VCaP (cell line): ENCODE measurements at regions not wholly inside any gene's neighbourhood (a gene's known extent, or its start where the extent isn't known, plus 50 kb on each side); places are given as distances from the start of the nearest gene placed in this dataset.

Experiments used
- H3K27ac ChIP-seq: fragments of 450-650 bp; 2 replicates; pipeline ENCODE4 v1.5.1; 2017
- TF ChIP-seq, protein P1 (sequence below): fragments of 450-650 bp; conservative IDR thresholded peaks from 2 replicates; pipeline ENCODE4 v1.5.1; 2017; ENCODE audit warnings: mild to moderate bottlenecking, moderate library complexity

DNA sequence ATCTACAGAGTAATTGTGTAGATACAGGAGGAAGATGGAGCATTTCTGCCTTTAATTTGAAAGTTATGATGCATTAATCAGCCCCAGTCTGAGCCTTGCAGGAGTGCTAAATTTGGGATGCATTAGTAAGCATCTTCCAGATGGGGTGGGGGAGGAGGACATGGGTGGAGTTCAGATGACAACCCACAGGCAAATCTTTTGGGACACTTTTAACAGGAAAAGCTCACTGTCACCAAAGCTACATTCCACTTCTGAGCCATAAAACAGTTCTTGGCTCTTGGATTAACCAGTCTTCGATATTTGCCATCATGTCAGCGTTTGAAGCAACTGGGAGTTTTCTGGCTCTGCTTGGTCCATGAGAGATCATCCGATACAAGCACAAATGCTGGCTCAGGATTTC lies 121.1 kb downstream of the CXCL12 start:
- TF ChIP-seq, protein P1, sequence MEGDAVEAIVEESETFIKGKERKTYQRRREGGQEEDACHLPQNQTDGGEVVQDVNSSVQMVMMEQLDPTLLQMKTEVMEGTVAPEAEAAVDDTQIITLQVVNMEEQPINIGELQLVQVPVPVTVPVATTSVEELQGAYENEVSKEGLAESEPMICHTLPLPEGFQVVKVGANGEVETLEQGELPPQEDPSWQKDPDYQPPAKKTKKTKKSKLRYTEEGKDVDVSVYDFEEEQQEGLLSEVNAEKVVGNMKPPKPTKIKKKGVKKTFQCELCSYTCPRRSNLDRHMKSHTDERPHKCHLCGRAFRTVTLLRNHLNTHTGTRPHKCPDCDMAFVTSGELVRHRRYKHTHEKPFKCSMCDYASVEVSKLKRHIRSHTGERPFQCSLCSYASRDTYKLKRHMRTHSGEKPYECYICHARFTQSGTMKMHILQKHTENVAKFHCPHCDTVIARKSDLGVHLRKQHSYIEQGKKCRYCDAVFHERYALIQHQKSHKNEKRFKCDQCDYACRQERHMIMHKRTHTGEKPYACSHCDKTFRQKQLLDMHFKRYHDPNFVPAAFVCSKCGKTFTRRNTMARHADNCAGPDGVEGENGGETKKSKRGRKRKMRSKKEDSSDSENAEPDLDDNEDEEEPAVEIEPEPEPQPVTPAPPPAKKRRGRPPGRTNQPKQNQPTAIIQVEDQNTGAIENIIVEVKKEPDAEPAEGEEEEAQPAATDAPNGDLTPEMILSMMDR, result no peak
- no peak overlapping the region for H3K27ac ChIP-seq

DNA sequence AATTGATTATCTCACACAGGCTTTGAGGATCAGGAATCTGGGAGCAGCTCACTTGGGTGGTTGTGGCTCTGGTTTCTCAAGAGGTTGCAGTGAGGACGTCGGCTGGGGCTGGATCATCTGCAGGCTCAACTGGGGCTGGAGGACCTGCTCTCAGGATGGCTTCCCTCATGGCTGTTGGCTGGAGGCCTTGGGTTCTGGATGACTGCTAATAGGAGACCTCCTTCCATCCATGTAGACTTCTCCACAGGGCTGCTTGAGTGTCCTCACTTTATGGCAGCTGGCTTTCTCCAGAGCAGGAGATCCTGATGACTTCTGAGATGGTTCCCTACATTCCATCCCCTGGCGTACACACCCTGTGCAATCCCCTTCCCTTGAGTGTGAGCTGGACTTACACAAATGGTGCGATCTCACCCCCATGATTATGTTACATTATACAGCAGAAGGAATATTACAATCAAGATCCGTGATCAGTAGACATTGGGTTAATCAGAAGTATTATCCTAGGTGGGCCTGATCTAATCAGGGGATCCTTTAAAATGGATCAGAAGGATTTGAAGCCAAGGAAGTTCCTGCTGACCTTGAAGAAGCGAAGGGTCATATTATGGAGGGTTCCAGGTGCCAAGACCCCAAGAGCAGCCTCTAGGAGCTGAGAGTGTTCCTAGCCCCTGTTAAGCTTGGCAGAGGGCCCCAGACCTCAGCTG lies 122.2 kb downstream of the CXCL12 start:
- TF ChIP-seq, protein P1, result no peak
- no peak overlapping the region for H3K27ac ChIP-seq

DNA sequence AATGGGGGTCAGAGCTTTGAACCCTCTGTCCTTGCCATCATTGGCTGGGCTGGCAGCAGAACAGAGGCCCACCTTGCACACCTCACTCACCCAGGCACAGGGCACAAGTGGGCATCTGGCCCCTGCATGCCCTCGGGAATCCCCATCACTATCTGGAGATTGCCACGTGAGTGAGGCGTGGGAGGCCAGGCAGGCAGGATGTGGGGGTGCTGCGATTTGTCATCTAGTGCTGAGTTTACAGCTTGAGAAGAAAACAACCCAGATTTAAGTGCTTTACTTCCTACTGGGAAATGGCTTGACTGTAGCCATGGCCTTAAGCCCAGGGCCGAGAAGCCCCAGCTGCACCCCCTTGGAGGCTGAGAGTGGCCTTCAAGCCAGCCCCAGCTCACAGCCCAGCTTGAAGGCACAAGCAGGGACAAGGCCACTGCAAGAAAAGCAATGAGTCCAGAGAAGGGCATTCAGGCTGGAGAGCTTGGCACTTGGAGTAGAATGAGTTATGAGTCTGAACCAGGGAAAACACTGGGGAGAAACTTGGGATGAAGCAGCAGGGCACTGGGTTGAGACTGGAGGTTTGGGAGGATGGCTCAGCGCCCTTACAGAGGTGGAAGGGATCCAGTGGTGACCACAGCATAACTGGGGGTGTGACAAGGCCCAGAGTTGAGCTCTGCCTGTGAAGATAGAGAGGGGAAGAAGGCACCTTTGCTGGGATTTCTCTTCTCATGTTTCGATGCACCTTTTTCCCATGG lies 123.0 kb downstream of the CXCL12 start:
- H3K27ac ChIP-seq, result no peak overlapping the region
- TF ChIP-seq, protein P1, result no peak

DNA sequence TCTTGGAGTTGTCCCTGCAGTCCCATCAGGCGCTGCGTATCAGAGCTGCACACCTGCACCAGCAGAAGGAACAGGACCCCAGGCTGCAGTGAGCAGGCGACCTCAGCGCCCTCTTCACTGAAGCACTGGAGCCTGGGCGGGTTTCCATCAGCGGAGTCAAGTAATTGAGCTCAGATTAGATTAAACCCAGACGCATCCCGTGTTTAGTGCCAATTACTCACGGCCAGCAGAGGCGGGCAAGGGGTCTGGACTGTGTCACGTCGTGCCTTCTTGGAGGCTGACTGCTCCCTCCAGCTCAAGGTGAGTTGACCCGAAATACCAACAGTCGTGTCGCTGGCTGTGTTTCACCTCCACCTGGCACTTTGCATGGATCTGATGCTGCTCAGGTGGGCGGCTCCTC lies 123.6 kb downstream of the CXCL12 start:
- TF ChIP-seq, protein P1, result no peak
- no peak overlapping the region for H3K27ac ChIP-seq

DNA sequence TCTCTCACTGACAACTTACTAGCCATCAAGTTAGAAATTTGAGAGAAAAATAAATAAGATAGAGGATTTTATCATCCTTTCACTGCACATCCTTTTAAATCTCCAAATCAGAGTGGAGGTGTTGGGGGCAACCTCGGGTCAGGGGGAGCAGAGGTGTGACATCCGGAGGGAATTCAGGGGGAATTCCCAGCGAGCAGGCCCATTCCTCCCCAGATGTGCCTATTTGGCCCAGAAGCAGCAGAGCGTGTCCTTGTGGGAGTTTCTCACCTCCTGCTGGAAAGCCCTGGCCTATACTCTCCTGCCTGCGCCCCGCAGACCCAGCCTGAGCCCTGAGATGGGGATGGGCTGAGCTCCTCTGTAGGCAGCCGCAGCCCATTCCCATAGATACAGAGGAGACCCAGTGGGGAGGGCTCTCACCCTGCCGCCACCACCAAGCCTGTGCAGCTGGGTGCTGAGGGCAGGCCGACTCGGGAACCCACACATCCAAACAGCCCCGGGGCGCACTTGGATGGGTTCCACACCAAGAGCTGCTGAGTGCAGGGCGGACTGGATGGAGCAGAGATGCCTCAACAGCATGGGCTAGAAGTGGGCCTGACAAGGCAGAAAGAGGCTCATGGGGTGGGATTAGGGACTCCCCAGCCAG lies 124.5 kb downstream of the CXCL12 start:
- no peak overlapping the region for H3K27ac ChIP-seq
- TF ChIP-seq, protein P1, result no peak

DNA sequence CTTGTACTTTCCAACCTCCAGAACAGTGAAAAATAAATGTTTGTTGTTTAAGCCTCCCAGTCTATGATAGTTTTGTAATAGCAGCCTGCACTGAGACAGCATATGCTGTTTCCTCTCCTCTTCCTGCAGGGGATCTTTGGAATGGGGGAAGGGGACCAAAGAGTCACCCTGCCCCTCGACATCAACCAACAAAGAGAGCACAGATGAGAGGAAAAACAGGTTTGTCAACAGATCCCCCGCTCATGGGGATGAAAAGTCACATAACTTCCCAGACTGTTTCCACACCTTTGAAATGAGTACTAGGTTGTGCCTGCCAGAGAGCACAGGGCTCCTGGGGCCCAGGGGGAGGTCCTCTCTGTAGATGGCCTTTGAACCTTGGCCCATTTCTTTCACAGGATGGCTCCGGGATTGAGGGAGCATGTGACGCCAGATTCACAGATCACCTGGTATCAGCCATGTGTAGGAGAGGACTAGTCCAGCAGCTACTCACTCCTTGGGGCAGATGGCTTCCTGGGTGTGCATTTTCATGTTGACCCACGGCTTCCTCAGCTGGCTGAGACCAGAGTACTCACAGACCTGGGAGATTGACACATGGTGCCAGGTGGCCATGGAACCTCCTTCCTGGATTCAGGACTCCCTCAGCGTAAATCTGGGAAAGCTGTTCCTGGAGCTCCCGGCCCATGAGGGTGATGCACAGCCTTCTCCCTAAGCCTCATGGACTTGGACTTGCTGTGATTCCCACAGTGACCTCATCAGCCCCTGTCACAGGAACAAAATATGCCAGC lies 125.6 kb downstream of the CXCL12 start:
- TF ChIP-seq, protein P1, result no peak
- no peak overlapping the region for H3K27ac ChIP-seq
